Esophagus muscularis mucosa (tissue), 3 donors: ENCODE measurements at regions not wholly inside any gene's neighbourhood (a gene's known extent, or its start where the extent isn't known, plus 50 kb on each side); places are given as distances from the start of the nearest gene placed in this dataset.

Experiments
- CTCF ChIP-seq, 3 experiments: fragments of 200-600 bp in 2 of 3; fragments of 450-650 bp in 1 of 3; sonication (generic) in 2 of 3; IDR thresholded peaks; one replicate each; pipeline ENCODE4 v1.5.1; 2017 to 2019; ENCODE audit warnings: antibody characterized with exemption in 3 of 3, mild to moderate bottlenecking in 2 of 3, moderate library complexity in 1 of 3
- POLR2A ChIP-seq: fragments of 450-650 bp; IDR thresholded peaks from one replicate; pipeline ENCODE4 v1.6.1; 2017; ENCODE audit warnings: antibody characterized with exemption, moderate library complexity, mild to moderate bottlenecking, low read depth
- POLR2AphosphoS5 ChIP-seq, 2 donors: sonication (generic); formaldehyde crosslinking; IDR thresholded peaks; one replicate each; pipeline ENCODE4 v1.6.1; 2017; ENCODE audit warnings: antibody characterized with exemption in 2 of 2

DNA sequence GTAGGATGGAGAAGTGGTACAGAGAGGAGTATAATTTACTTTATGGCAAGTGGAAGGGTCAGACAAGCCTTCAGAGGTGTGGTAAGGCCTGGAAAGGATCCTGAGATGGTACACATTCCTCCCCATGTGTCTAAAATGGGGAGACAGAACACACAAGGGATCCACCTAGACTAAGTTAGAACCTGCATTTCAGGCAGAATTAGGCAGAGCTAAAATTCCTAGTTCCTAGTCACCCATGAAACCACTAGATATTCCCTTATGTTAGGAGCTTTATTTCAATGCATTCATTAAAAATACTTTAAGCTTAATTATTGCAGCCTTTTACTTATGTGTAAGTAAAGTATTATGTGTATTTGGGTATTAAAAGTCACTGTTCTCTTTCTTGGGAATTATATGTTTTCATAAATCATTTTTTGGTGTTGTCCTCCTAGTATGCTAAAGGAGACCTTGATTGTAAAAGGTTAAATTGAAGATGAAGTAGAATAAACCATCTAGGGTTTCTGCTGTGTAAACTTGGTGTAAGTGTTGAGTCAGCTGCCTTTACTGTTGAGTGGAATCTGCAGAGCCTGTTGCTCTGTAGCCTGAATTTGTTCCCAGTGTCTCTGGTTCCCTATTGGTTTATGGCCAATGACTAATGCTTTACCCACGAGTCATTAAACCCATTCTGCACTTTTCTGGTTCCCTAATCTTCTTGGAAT, 423.2 kb downstream of the ATP23 start:
- no peak for TF ChIP-seq CTCF (IDR thresholded peaks at IDR 0.05)
- TF ChIP-seq POLR2A = no peak
- TF ChIP-seq POLR2AphosphoS5 (IDR thresholded peaks at IDR 0.05) = no peak
